ENCODE measurements at regions not wholly inside any gene's neighbourhood (a gene's known extent, or its start where the extent isn't known, plus 50 kb on each side); places are given as distances from the start of the nearest gene placed in this dataset.

- TF ChIP-seq GATA2 (IDR thresholded peaks at IDR 0.05; ENCODE audit: low read depth, low read length) (no peak), GATA3 (IDR thresholded peaks at IDR 0.05; ENCODE audit: low read depth, low read length) (no peak)
Measured at GRCh38 chr5:160950311-160950710, 98.3 kb upstream of the ATP10B start.

Measured in SH-SY5Y (cell line).